Lower leg skin (tissue), 4 donors: ENCODE measurements at regions not wholly inside any gene's neighbourhood (a gene's known extent, or its start where the extent isn't known, plus 50 kb on each side); places are given as distances from the start of the nearest gene placed in this dataset.

Experiments used
- DNase-seq, 2 donors: peaks; one replicate each; pipeline ENCODE4 v3.0.0-alpha.2; 2019; ENCODE audit warnings: low spot score in 2 of 2
- H3K4me3 ChIP-seq: fragments of 200-600 bp; sonication (generic); 2 replicates; pipeline ENCODE4 v1.5.1; 2017; ENCODE audit warnings: mild to moderate bottlenecking, low read depth; ENCODE audit not compliant: poor library complexity, severe bottlenecking
- CTCF ChIP-seq, 3 donors: fragments of 450-650 bp; IDR thresholded peaks; one replicate each; pipeline ENCODE4 v1.5.1; 2016; ENCODE audit warnings: antibody characterized with exemption in 3 of 3, mild to moderate bottlenecking in 3 of 3, moderate library complexity in 2 of 3
- POLR2A ChIP-seq, 2 donors: fragments of 450-650 bp; IDR thresholded peaks; one replicate each; pipeline ENCODE4 v1.6.1; 2016 to 2017; ENCODE audit warnings: antibody characterized with exemption in 2 of 2, mild to moderate bottlenecking in 1 of 2, moderate library complexity in 1 of 2
- WGBS, 2 donors: methylation state at CpG; one replicate each; pipeline ENCODE4 v1.1.5; 2018; 5-methylcytosine and 5-hydroxymethylcytosine counted together
- intact Hi-C: fragments of 100-400 bp; cut with DNase I; formaldehyde crosslinking; loops from one replicate; pipeline ENCODE4 v1.15.0; 2023; ENCODE audit warnings: low total_unique reads

- intact Hi-C loops = no loop called here
- no peak overlapping the region for H3K4me3 ChIP-seq
- DNase-seq = no peak
- TF ChIP-seq CTCF (IDR thresholded peaks at IDR 0.05) = no peak
- TF ChIP-seq POLR2A (IDR thresholded peaks at IDR 0.05) = no peak
These were observed 466.0 kb downstream of the GJA1 start for GRCh38 chr6:121901432-121901831.

- no peak for DNase-seq
- 37 to 50% methylated on average over 4 of the region's 4 CpGs for WGBS, 2 donors
- H3K4me3 ChIP-seq = no peak overlapping the region
- TF ChIP-seq CTCF (IDR thresholded peaks at IDR 0.05) = no peak
- TF ChIP-seq POLR2A (IDR thresholded peaks at IDR 0.05) = no peak
- intact Hi-C loops = no loop called here
These were observed 469.1 kb downstream of the GJA1 start for GRCh38 chr6:121904559-121904958.

GRCh38 chr6:121912905-121913304, 477.5 kb downstream of the GJA1 start:
- 41 to 44% methylated on average over 1 of the region's 1 CpG for WGBS, 2 donors
- TF ChIP-seq POLR2A (IDR thresholded peaks at IDR 0.05) (no peak), CTCF (IDR thresholded peaks at IDR 0.05) (no peak)
- intact Hi-C loops = no loop called here
- no peak for DNase-seq
- no peak overlapping the region for H3K4me3 ChIP-seq

- intact Hi-C loops = no loop called here
- no peak overlapping the region for H3K4me3 ChIP-seq
- DNase-seq = no peak
- WGBS, 2 donors = 89% methylated on average over 3 of the region's 3 CpGs
- TF ChIP-seq POLR2A (IDR thresholded peaks at IDR 0.05) (no peak), CTCF (IDR thresholded peaks at IDR 0.05) (no peak)
These were observed 481.9 kb downstream of the GJA1 start for GRCh38 chr6:121917263-121917829.

- 73 to 81% methylated on average over 1 of the region's 1 CpG for WGBS, 2 donors
- intact Hi-C loops = no loop called here
- TF ChIP-seq POLR2A (IDR thresholded peaks at IDR 0.05) (no peak), CTCF (IDR thresholded peaks at IDR 0.05) (no peak)
- no peak overlapping the region for H3K4me3 ChIP-seq
- DNase-seq = no peak
These were observed 481.5 kb upstream of the HSF2 start for GRCh38 chr6:121917834-121918559.

GRCh38 chr6:121920616-121921015, 478.8 kb upstream of the HSF2 start:
- WGBS, 2 donors = 85 to 86% methylated on average over 6 of the region's 6 CpGs
- no peak overlapping the region for H3K4me3 ChIP-seq
- intact Hi-C loops = no loop called here
- no peak for TF ChIP-seq POLR2A (IDR thresholded peaks at IDR 0.05)
- no peak for DNase-seq
